Superior temporal gyrus (tissue), 1 donor: ENCODE measurements at regions not wholly inside any gene's neighbourhood (a gene's known extent, or its start where the extent isn't known, plus 50 kb on each side); places are given as distances from the start of the nearest gene placed in this dataset.
A peak's percentile ranks its signal among the peaks of the same experiment; 100 is the strongest.

Source experiments
- DNase-seq: peaks from one replicate; pipeline ENCODE4 v3.0.0-alpha.2; 2016; ENCODE audit errors: extremely low spot score

GRCh38 chrX:5084279-5084678 lies 1144.4 kb downstream of the NLGN4X start:
- no peak for DNase-seq

GRCh38 chrX:5082705-5083104 lies 1146.0 kb downstream of the NLGN4X start:
- no peak for DNase-seq

GRCh38 chrX:5080791-5081190 lies 1147.9 kb downstream of the NLGN4X start:
- DNase-seq: no peak

GRCh38 chrX:5068550-5068949 lies 1160.1 kb downstream of the NLGN4X start:
- no peak for DNase-seq

- no peak for DNase-seq
These were observed 1170.9 kb downstream of the NLGN4X start for GRCh38 chrX:5057786-5058185.

- DNase-seq: no peak
These were observed 1173.8 kb downstream of the NLGN4X start for GRCh38 chrX:5054852-5055251.

- DNase-seq: no peak
These were observed 1176.7 kb downstream of the NLGN4X start for GRCh38 chrX:5051831-5052491.

- DNase-seq: no peak
These were observed 1186.1 kb downstream of the NLGN4X start for GRCh38 chrX:5042563-5042962.

GRCh38 chrX:5031792-5032191 lies 1196.9 kb downstream of the NLGN4X start:
- no peak for DNase-seq

- DNase-seq: no peak
These were observed 1213.2 kb downstream of the NLGN4X start for GRCh38 chrX:5015451-5015850.

GRCh38 chrX:4994855-4995254 lies 1233.8 kb downstream of the NLGN4X start:
- DNase-seq: no peak

GRCh38 chrX:4978613-4979012 lies 1250.1 kb downstream of the NLGN4X start:
- no peak for DNase-seq

- no peak for DNase-seq
These were observed 1257.0 kb downstream of the NLGN4X start for GRCh38 chrX:4971646-4972045.

GRCh38 chrX:4964112-4964511 lies 1250.7 kb upstream of the PRKX start:
- DNase-seq: no peak

GRCh38 chrX:4963432-4963831 lies 1250.0 kb upstream of the PRKX start:
- no peak for DNase-seq

GRCh38 chrX:4944767-4945166 lies 1231.3 kb upstream of the PRKX start:
- peak; percentile 10 for DNase-seq

- no peak for DNase-seq
These were observed 1222.9 kb upstream of the PRKX start for GRCh38 chrX:4936315-4936714.

GRCh38 chrX:4935846-4936245 lies 1222.4 kb upstream of the PRKX start:
- DNase-seq: no peak

GRCh38 chrX:4935401-4935800 lies 1222.0 kb upstream of the PRKX start:
- DNase-seq: no peak

GRCh38 chrX:4932790-4933189 lies 1219.3 kb upstream of the PRKX start:
- DNase-seq: no peak

- no peak for DNase-seq
These were observed 1217.0 kb upstream of the PRKX start for GRCh38 chrX:4930426-4930825.

GRCh38 chrX:4925911-4926310 lies 1212.5 kb upstream of the PRKX start:
- no peak for DNase-seq

GRCh38 chrX:4909348-4909747 lies 1195.9 kb upstream of the PRKX start:
- DNase-seq: no peak

- DNase-seq: no peak
These were observed 1192.1 kb upstream of the PRKX start for GRCh38 chrX:4905576-4905975.
